Adrenal gland (tissue), 9 donors: ENCODE measurements at regions not wholly inside any gene's neighbourhood (a gene's known extent, or its start where the extent isn't known, plus 50 kb on each side); places are given as distances from the start of the nearest gene placed in this dataset.

Experiments used
- DNase-seq, 7 donors: peaks; one replicate each; pipeline ENCODE4 v3.0.0-alpha.2; 2019 to 2020
- H3K27ac ChIP-seq, 5 donors: fragments of 200-600 bp; sonication (generic) in 4 of 5; 1 replicate in 3 of 5; 2 replicates in 2 of 5; pipeline versions ENCODE4 v1.5.1 to v1.8.0; 2016 to 2020; ENCODE audit warnings: mild to moderate bottlenecking in 1 of 5
- H3K27me3 ChIP-seq: fragments of 200-600 bp; 2 replicates; pipeline ENCODE4 v1.8.0; 2021
- H3K36me3 ChIP-seq, 2 donors: fragments of 200-600 bp; replicated peaks in 1 of 2; 1 replicate in 1 of 2; 2 replicates in 1 of 2; pipeline versions ENCODE4 v1.5.1 to v1.8.0; 2018 to 2022
- H3K4me1 ChIP-seq, 2 donors: fragments of 200-600 bp; replicated peaks in 1 of 2; 1 replicate in 1 of 2; 2 replicates in 1 of 2; pipeline versions ENCODE4 v1.5.1 to v1.8.0; 2018 to 2021
- H3K4me3 ChIP-seq, 4 donors: fragments of 200-600 bp; sonication (generic) in 3 of 4; one replicate each; pipeline ENCODE4 v1.5.1; 2016 to 2018
- H3K9me3 ChIP-seq, 3 donors: fragments of 200-600 bp; sonication (generic) in 1 of 3; replicated peaks in 1 of 3; 1 replicate in 2 of 3; 2 replicates in 1 of 3; pipeline versions ENCODE4 v1.5.1 to v1.8.0; 2016 to 2021
- CTCF ChIP-seq, 6 experiments: fragments of 450-650 bp in 4 of 6; fragments of 200-600 bp in 2 of 6; sonication (generic) in 1 of 6; IDR thresholded peaks; 1 replicate in 5 of 6; 2 replicates in 1 of 6; pipeline versions ENCODE4 v1.5.1 to v1.8.0; 2016 to 2021; ENCODE audit warnings: antibody characterized with exemption in 6 of 6, mild to moderate bottlenecking in 2 of 6, moderate library complexity in 1 of 6
- POLR2A ChIP-seq, 2 donors: fragments of 450-650 bp; IDR thresholded peaks; one replicate each; pipeline ENCODE4 v1.6.1; 2017; ENCODE audit warnings: antibody characterized with exemption in 2 of 2, mild to moderate bottlenecking in 2 of 2, moderate library complexity in 1 of 2
- WGBS, 4 donors: extraction: QIAGEN DNeasy Blood & Tissue Kit in 2 of 4; methylation state at CpG; one replicate each; pipeline versions ENCODE4 v1.1.5 to v1.1.7; 2013 to 2017; 5-methylcytosine and 5-hydroxymethylcytosine counted together
- intact Hi-C, 2 donors: fragments of 100-400 bp; cut with DNase I; formaldehyde crosslinking; loops; one replicate each; pipeline versions ENCODE4 v1.14.1 to v1.15.0; 2022 to 2023
- donor health status: healthy with polysubstance abuse.
- donor health status: Bipolar disorder and iron deficiency.
- donor health status: DM: yes; HTN: yes; CAD: no.
- donor health status: DM: no; HTN: no; CAD: no.
- donor health status: DM: no; HTN: no; CAD: no.

- intact Hi-C loops, result no loop called here
- Histone ChIP-seq H3K36me3 (no peaks in the 10 kb centered on the region), H3K4me3 (no peak overlapping the region), H3K27me3 (no peaks in the 10 kb centered on the region), H3K27ac (no peak overlapping the region), H3K9me3 (no peaks in the 10 kb centered on the region), H3K4me1 (no peaks in the 10 kb centered on the region)
- WGBS, 4 donors, result 51 to 57% (median 56%) methylated on average over 5 of the region's 5 CpGs
- DNase-seq, result no peak
- TF ChIP-seq CTCF (IDR thresholded peaks at IDR 0.05) (no peak), POLR2A (IDR thresholded peaks at IDR 0.05) (no peak)
Observed at GRCh38 chr20:6200092-6200491, 77.3 kb upstream of the FERMT1 start.

- H3K4me3 ChIP-seq, result no peak overlapping the region
- no peaks in the 10 kb centered on the region for H3K9me3 ChIP-seq
- H3K4me1 ChIP-seq, result no peaks in the 10 kb centered on the region
- intact Hi-C loops, result no loop called here
- DNase-seq, result no peak
- H3K27ac ChIP-seq, result no peak overlapping the region
- no peak for TF ChIP-seq CTCF (IDR thresholded peaks at IDR 0.05)
- no peak for TF ChIP-seq POLR2A (IDR thresholded peaks at IDR 0.05)
- WGBS, 4 donors, result 41 to 55% (median 47%) methylated on average over 3 of the region's 3 CpGs
- no peaks in the 10 kb centered on the region for H3K36me3 ChIP-seq
- no peaks in the 10 kb centered on the region for H3K27me3 ChIP-seq
Observed at GRCh38 chr20:6185268-6185667, 62.4 kb upstream of the FERMT1 start.

- TF ChIP-seq POLR2A (IDR thresholded peaks at IDR 0.05), result no peak
- TF ChIP-seq CTCF (IDR thresholded peaks at IDR 0.05), result no peak
- H3K9me3 ChIP-seq, result no peaks in the 10 kb centered on the region
- H3K4me3 ChIP-seq, result no peak overlapping the region
- intact Hi-C loops, result no loop called here
- no peak for DNase-seq
- H3K4me1 ChIP-seq, result no peaks in the 10 kb centered on the region
- 52 to 73% (median 67%) methylated on average over 3 to 6 of the region's 6 CpGs for WGBS, 4 donors
- no peak overlapping the region for H3K27ac ChIP-seq
- no peaks in the 10 kb centered on the region for H3K36me3 ChIP-seq
- H3K27me3 ChIP-seq, result no peaks in the 10 kb centered on the region
Observed at GRCh38 chr20:6184086-6184485, 61.3 kb upstream of the FERMT1 start.

- TF ChIP-seq POLR2A (IDR thresholded peaks at IDR 0.05), result no peak
- Histone ChIP-seq H3K27me3 (no peaks in the 10 kb centered on the region), H3K4me1 (no peaks in the 10 kb centered on the region), H3K9me3 (no peaks in the 10 kb centered on the region), H3K27ac (no peak overlapping the region), H3K4me3 (no peak overlapping the region), H3K36me3 (no peaks in the 10 kb centered on the region)
- intact Hi-C loops, result no loop called here
- no peak for DNase-seq
- 79 to 89% (median 84%) methylated on average over 4 of the region's 4 CpGs for WGBS, 4 donors
Observed at GRCh38 chr20:6180531-6180930, 57.7 kb upstream of the FERMT1 start.

GRCh38 chr20:6178537-6178936 is 55.7 kb upstream of the FERMT1 start:
- Histone ChIP-seq H3K27me3 (no peaks in the 10 kb centered on the region), H3K9me3 (no peaks in the 10 kb centered on the region), H3K36me3 (no peaks in the 10 kb centered on the region), H3K4me3 (no peak overlapping the region), H3K4me1 (no peaks in the 10 kb centered on the region), H3K27ac (no peak overlapping the region)
- TF ChIP-seq CTCF (IDR thresholded peaks at IDR 0.05) (peak; percentile 16 to 57 (median 49)), POLR2A (IDR thresholded peaks at IDR 0.05) (no peak)
- peak in 1 of 7 donors; percentile 17 for DNase-seq
- 2 to 11% (median 5%) methylated on average over 3 of the region's 3 CpGs for WGBS, 4 donors
- intact Hi-C loops, result no loop called here
